Loucy (cell line): ENCODE measurements at regions not wholly inside any gene's neighbourhood (a gene's known extent, or its start where the extent isn't known, plus 50 kb on each side); places are given as distances from the start of the nearest gene placed in this dataset.

Experiments
- H2AFZ ChIP-seq: fragments of 200-600 bp; sonication (generic); 2 replicates; pipeline ENCODE4 v1.6.0; 2016; ENCODE audit warnings: antibody characterized with exemption, mild to moderate bottlenecking, low read length, moderate library complexity
- H3F3A ChIP-seq: fragments of 200-600 bp; 2 replicates; pipeline ENCODE4 v1.6.0; 2016; ENCODE audit warnings: antibody characterized with exemption, low read depth, mild to moderate bottlenecking
- H3K27me3 ChIP-seq: fragments of 200-600 bp; sonication (generic); 2 replicates; pipeline ENCODE4 v1.6.1; 2014; ENCODE audit warnings: low read length, mild to moderate bottlenecking; ENCODE audit not compliant: insufficient read depth, poor library complexity, severe bottlenecking
- H3K36me3 ChIP-seq: fragments of 200-600 bp; sonication (generic); 2 replicates; pipeline ENCODE4 v1.6.1; 2016; ENCODE audit warnings: low read length; ENCODE audit not compliant: insufficient read depth
- H3K4me1 ChIP-seq: fragments of 200-600 bp; sonication (generic); 2 replicates; pipeline ENCODE4 v1.5.1; 2014; ENCODE audit warnings: low read length, mild to moderate bottlenecking; ENCODE audit not compliant: insufficient read depth, poor library complexity, severe bottlenecking
- H3K4me2 ChIP-seq: fragments of 200-600 bp; sonication (generic); 2 replicates; pipeline ENCODE4 v1.6.0; 2014; ENCODE audit warnings: antibody characterized with exemption, low read length, low read depth, mild to moderate bottlenecking; ENCODE audit not compliant: poor library complexity, severe bottlenecking
- H3K4me3 ChIP-seq: fragments of 200-600 bp; sonication (generic); 2 replicates; pipeline ENCODE4 v1.5.1; 2014; ENCODE audit warnings: low read length, mild to moderate bottlenecking, mixed read lengths; ENCODE audit not compliant: poor library complexity, severe bottlenecking
- H3K79me2 ChIP-seq: fragments of 200-600 bp; sonication (generic); 2 replicates; pipeline ENCODE4 v1.6.1; 2014; ENCODE audit warnings: low read length; ENCODE audit not compliant: insufficient read depth
- H3K9ac ChIP-seq: fragments of 200-600 bp; sonication (generic); 2 replicates; pipeline ENCODE4 v1.6.0; 2014; ENCODE audit warnings: mild to moderate bottlenecking, low read depth, low read length, moderate library complexity; ENCODE audit not compliant: poor library complexity, severe bottlenecking
- H3K9me2 ChIP-seq: fragments of 200-600 bp; sonication (generic); replicated peaks from 2 replicates; pipeline ENCODE4 v1.6.1; 2016; ENCODE audit warnings: low read depth, low read length, mixed read lengths
- H3K9me3 ChIP-seq: fragments of 200-600 bp; sonication (generic); 2 replicates; pipeline ENCODE4 v1.6.1; 2014; ENCODE audit warnings: mild to moderate bottlenecking, antibody characterized with exemption, low read length, low read depth; ENCODE audit not compliant: insufficient read depth
- H4K20me1 ChIP-seq: fragments of 200-600 bp; sonication (generic); 2 replicates; pipeline ENCODE4 v1.6.0; 2014; ENCODE audit warnings: antibody characterized with exemption, low read length, mild to moderate bottlenecking; ENCODE audit not compliant: insufficient read depth, poor library complexity, severe bottlenecking
- CTCF ChIP-seq: fragments of 200-600 bp; sonication (generic); conservative IDR thresholded peaks from 2 replicates; pipeline ENCODE4 v1.5.1; 2014; ENCODE audit warnings: mild to moderate bottlenecking, antibody characterized with exemption, low read length
- EZH2phosphoT487 ChIP-seq: fragments of 200-600 bp; IDR thresholded peaks from 2 replicates; pipeline ENCODE4 v1.6.1; 2018; ENCODE audit warnings: antibody characterized with exemption, mild to moderate bottlenecking, moderate library complexity, borderline replicate concordance

- H3K9me3 ChIP-seq = no peaks in the 10 kb centered on the region
- no peaks in the 10 kb centered on the region for H3K36me3 ChIP-seq
- H3K9me2 ChIP-seq = no peaks in the 10 kb centered on the region
- H3K9ac ChIP-seq = no peak overlapping the region
- no peak for TF ChIP-seq EZH2phosphoT487
- no peak for TF ChIP-seq CTCF
- no peak overlapping the region for H2AFZ ChIP-seq
- H3K4me2 ChIP-seq = no peak overlapping the region
- H3F3A ChIP-seq = no peaks in the 10 kb centered on the region
- H4K20me1 ChIP-seq = no peaks in the 10 kb centered on the region
- no peaks in the 10 kb centered on the region for H3K4me1 ChIP-seq
- H3K4me3 ChIP-seq = no peak overlapping the region
- H3K27me3 ChIP-seq = no peaks in the 10 kb centered on the region
- H3K79me2 ChIP-seq = no peaks in the 10 kb centered on the region
These were observed 734.6 kb upstream of the TENM3 start for GRCh38 chr4:181508601-181509000.

GRCh38 chr4:181509073-181509472 is 734.1 kb upstream of the TENM3 start:
- Histone ChIP-seq H3F3A (no peaks in the 10 kb centered on the region), H3K36me3 (no peaks in the 10 kb centered on the region), H3K4me3 (no peak overlapping the region)

GRCh38 chr4:181517491-181517890 is 725.7 kb upstream of the TENM3 start:
- no peaks in the 10 kb centered on the region for H3K79me2 ChIP-seq

More at GRCh38 chr4:181509073-181509472, 734.1 kb upstream of the TENM3 start:
- Histone ChIP-seq H3K4me1 (no peaks in the 10 kb centered on the region), H3K79me2 (no peaks in the 10 kb centered on the region), H4K20me1 (no peaks in the 10 kb centered on the region), H3K27me3 (no peaks in the 10 kb centered on the region), H3K9me2 (no peaks in the 10 kb centered on the region), H3K4me2 (no peak overlapping the region), H2AFZ (no peak overlapping the region), H3K9me3 (no peaks in the 10 kb centered on the region), H3K9ac (no peak overlapping the region)
- TF ChIP-seq EZH2phosphoT487 = no peak
- no peak for TF ChIP-seq CTCF

More at GRCh38 chr4:181517491-181517890, 725.7 kb upstream of the TENM3 start:
- H3K36me3 ChIP-seq = no peaks in the 10 kb centered on the region
- no peaks in the 10 kb centered on the region for H3K9me3 ChIP-seq
- no peak overlapping the region for H3K9ac ChIP-seq
- H3F3A ChIP-seq = no peaks in the 10 kb centered on the region
- H2AFZ ChIP-seq = no peak overlapping the region
- no peak overlapping the region for H3K4me3 ChIP-seq
- H3K27me3 ChIP-seq = no peaks in the 10 kb centered on the region
- no peak for TF ChIP-seq CTCF
- TF ChIP-seq EZH2phosphoT487 = no peak
- no peaks in the 10 kb centered on the region for H4K20me1 ChIP-seq
- no peaks in the 10 kb centered on the region for H3K4me1 ChIP-seq
- no peak overlapping the region for H3K4me2 ChIP-seq
- H3K9me2 ChIP-seq = no peaks in the 10 kb centered on the region; the same call in 1 of the 2 replicates
